ENCODE measurements at regions not wholly inside any gene's neighbourhood (a gene's known extent, or its start where the extent isn't known, plus 50 kb on each side); places are given as distances from the start of the nearest gene placed in this dataset.

DNA sequence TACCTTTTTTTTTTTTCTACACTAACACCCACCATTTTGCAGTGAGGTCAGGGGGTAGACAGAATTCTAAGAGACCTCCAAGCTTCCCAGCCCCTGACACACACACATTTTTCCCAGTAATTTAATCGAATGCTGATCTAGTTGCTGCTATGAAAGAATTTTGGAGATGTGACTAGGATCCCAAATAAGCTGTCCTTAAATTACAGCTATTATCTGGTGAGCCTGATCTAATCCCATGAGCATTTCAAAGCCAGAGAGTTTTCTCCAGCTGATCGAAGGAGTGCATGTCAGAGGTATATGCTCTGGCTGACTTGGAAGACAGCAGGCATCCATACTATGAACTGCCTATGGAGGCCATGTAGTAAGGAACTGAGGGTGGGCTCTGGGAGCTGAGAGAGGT lies 503.8 kb upstream of the MARCKS start:
- Mint-ChIP-seq H3K4me1 (no peaks in the 10 kb centered on the region), H3K27ac (no peak overlapping the region), H3K4me3 (no peak overlapping the region), H3K36me3 (no peaks in the 10 kb centered on the region), H3K9me3 (no peaks in the 10 kb centered on the region), H3K27me3 (no peaks in the 10 kb centered on the region)
- no peaks in the 10 kb centered on the region for H3K27me3 ChIP-seq (replicated peaks in 1 of 2; ENCODE audit: control insufficient read depth in 2 of 2, extremely low read depth in 1 of 2, insufficient read depth in 2 of 2, low read length in 1 of 2)
- H3K9me3 ChIP-seq = no peaks in the 10 kb centered on the region
- no peak overlapping the region for H3K4me3 ChIP-seq (ENCODE audit: control insufficient read depth in 1 of 2, extremely low read depth in 1 of 2, low read length in 1 of 2)
- ATAC-seq (replicated peaks in 1 of 4) = no peak
- CTCF ChIA-PET = no interaction called here
- POLR2A ChIA-PET = no interaction called here
- no CpG with 5 or more reads among the region's 2 CpGs for WGBS (ENCODE audit: insufficient coverage)
- H3K4me1 ChIP-seq (ENCODE audit: control insufficient read depth in 1 of 2, extremely low read depth in 1 of 2, insufficient read depth in 2 of 2, low read length in 2 of 2) = peaks cover 0 to 4% of the 10 kb centered on the region in 2 experiments
- H3K36me3 ChIP-seq (ENCODE audit: control insufficient read depth in 2 of 2, extremely low read depth in 1 of 2, insufficient read depth in 1 of 2, low read length in 1 of 2) = no peaks in the 10 kb centered on the region
- no peak for DNase-seq
- no peak overlapping the region for H3K27ac ChIP-seq (ENCODE audit: low read length)

DNA sequence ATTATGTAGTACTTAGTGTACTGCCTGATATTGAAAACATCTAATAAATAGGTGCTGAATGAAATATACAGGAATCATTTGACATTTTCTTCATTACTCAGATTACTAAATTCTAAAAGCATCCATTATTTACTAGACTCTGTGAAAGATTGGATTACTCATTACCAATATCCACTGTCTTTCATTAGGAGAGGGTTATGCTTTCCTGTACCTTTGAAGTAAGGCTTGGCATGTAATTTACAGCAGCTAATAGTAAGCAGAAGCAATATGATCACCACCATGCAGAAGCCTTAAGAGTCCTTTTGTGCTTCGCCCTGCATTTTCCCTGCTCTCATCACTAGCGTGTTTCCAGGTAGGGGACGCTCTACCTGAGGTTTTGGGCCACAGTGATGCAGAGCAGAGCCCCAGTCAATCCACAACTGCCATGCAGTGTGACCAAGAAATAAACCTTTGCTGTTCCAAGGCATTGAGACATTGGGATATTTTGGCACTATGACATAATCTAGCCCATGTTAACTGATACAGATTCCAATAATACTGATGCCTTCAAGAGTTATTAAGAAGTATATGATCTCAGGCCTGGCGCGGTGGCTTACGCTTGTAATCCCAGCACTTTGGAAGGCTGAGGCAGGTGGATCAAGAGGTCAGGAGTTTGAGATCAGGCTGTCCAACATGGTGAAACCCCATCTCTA lies 502.8 kb upstream of the MARCKS start:
- CTCF ChIA-PET = no interaction called here
- Mint-ChIP-seq H3K27ac (no peak overlapping the region), H3K27me3 (no peaks in the 10 kb centered on the region), H3K36me3 (no peaks in the 10 kb centered on the region), H3K4me1 (no peaks in the 10 kb centered on the region), H3K4me3 (no peak overlapping the region), H3K9me3 (no peaks in the 10 kb centered on the region)
- POLR2A ChIA-PET = no interaction called here
- Histone ChIP-seq H3K27ac (ENCODE audit: low read length) (no peak overlapping the region), H3K4me1 (ENCODE audit: control insufficient read depth in 1 of 2, extremely low read depth in 1 of 2, insufficient read depth in 2 of 2, low read length in 2 of 2) (peaks cover 0 to 4% of the 10 kb centered on the region in 2 experiments), H3K27me3 (replicated peaks in 1 of 2; ENCODE audit: control insufficient read depth in 2 of 2, extremely low read depth in 1 of 2, insufficient read depth in 2 of 2, low read length in 1 of 2) (no peaks in the 10 kb centered on the region), H3K36me3 (ENCODE audit: control insufficient read depth in 2 of 2, extremely low read depth in 1 of 2, insufficient read depth in 1 of 2, low read length in 1 of 2) (no peaks in the 10 kb centered on the region), H3K4me3 (ENCODE audit: control insufficient read depth in 1 of 2, extremely low read depth in 1 of 2, low read length in 1 of 2) (no peak overlapping the region), H3K9me3 (no peaks in the 10 kb centered on the region)
- ATAC-seq (replicated peaks in 1 of 4) (no peak), DNase-seq (no peak)
- WGBS (ENCODE audit: insufficient coverage) = 72% methylated on average over 2 of the region's 6 CpGs

DNA sequence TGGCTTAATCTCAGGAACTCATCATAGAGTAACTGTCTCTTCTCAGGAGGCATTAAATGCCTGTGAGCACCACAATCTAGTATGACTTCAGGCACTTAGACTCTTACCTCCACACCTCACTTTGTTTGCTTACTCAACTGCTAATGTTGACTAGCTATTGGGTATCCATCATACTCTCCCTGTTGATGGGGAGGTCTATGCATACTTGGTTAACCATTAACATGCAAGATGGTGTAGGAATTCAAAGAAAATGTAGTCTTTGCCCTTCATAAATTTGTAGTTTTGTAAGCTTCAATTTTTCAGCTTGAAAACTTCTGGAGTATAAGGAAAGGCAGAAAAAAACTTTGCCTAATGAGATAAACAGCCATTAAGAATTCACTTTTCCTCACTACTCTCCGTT lies 501.0 kb upstream of the MARCKS start:
- Histone ChIP-seq H3K27ac (ENCODE audit: low read length) (no peak overlapping the region), H3K9me3 (no peaks in the 10 kb centered on the region), H3K4me1 (ENCODE audit: control insufficient read depth in 1 of 2, extremely low read depth in 1 of 2, insufficient read depth in 2 of 2, low read length in 2 of 2) (peaks cover 0 to 4% of the 10 kb centered on the region in 2 experiments), H3K27me3 (replicated peaks in 1 of 2; ENCODE audit: control insufficient read depth in 2 of 2, extremely low read depth in 1 of 2, insufficient read depth in 2 of 2, low read length in 1 of 2) (no peaks in the 10 kb centered on the region), H3K36me3 (ENCODE audit: control insufficient read depth in 2 of 2, extremely low read depth in 1 of 2, insufficient read depth in 1 of 2, low read length in 1 of 2) (no peaks in the 10 kb centered on the region), H3K4me3 (ENCODE audit: control insufficient read depth in 1 of 2, extremely low read depth in 1 of 2, low read length in 1 of 2) (no peak overlapping the region)
- ChIA-PET POLR2A (no interaction called here), CTCF (no interaction called here)
- ATAC-seq (replicated peaks in 1 of 4) = no peak
- H3K9me3 Mint-ChIP-seq = no peaks in the 10 kb centered on the region
- no peak for DNase-seq
- no peaks in the 10 kb centered on the region for H3K4me1 Mint-ChIP-seq
- WGBS (ENCODE audit: insufficient coverage) = 80% methylated on average over 1 of the region's 1 CpG
- no peaks in the 10 kb centered on the region for H3K36me3 Mint-ChIP-seq
- no peaks in the 10 kb centered on the region for H3K27me3 Mint-ChIP-seq
- H3K4me3 Mint-ChIP-seq = no peak overlapping the region
- H3K27ac Mint-ChIP-seq = no peak overlapping the region

GRCh38 chr6:113357041-113357440 lies 500.1 kb upstream of the MARCKS start:
- Mint-ChIP-seq H3K9me3 (no peaks in the 10 kb centered on the region), H3K27ac (no peak overlapping the region), H3K36me3 (no peaks in the 10 kb centered on the region), H3K4me3 (no peak overlapping the region), H3K4me1 (no peaks in the 10 kb centered on the region), H3K27me3 (no peaks in the 10 kb centered on the region)
- Histone ChIP-seq H3K27ac (ENCODE audit: low read length) (no peak overlapping the region), H3K9me3 (no peaks in the 10 kb centered on the region), H3K4me1 (ENCODE audit: control insufficient read depth in 1 of 2, extremely low read depth in 1 of 2, insufficient read depth in 2 of 2, low read length in 2 of 2) (no peaks in the 10 kb centered on the region), H3K27me3 (replicated peaks in 1 of 2; ENCODE audit: control insufficient read depth in 2 of 2, extremely low read depth in 1 of 2, insufficient read depth in 2 of 2, low read length in 1 of 2) (no peaks in the 10 kb centered on the region), H3K4me3 (ENCODE audit: control insufficient read depth in 1 of 2, extremely low read depth in 1 of 2, low read length in 1 of 2) (no peak overlapping the region), H3K36me3 (ENCODE audit: control insufficient read depth in 2 of 2, extremely low read depth in 1 of 2, insufficient read depth in 1 of 2, low read length in 1 of 2) (no peaks in the 10 kb centered on the region)
- ChIA-PET POLR2A (no interaction called here), CTCF (no interaction called here)
- WGBS (ENCODE audit: insufficient coverage) = 92% methylated on average over 2 of the region's 4 CpGs
- no peak for ATAC-seq (replicated peaks in 1 of 4)
- no peak for DNase-seq

DNA sequence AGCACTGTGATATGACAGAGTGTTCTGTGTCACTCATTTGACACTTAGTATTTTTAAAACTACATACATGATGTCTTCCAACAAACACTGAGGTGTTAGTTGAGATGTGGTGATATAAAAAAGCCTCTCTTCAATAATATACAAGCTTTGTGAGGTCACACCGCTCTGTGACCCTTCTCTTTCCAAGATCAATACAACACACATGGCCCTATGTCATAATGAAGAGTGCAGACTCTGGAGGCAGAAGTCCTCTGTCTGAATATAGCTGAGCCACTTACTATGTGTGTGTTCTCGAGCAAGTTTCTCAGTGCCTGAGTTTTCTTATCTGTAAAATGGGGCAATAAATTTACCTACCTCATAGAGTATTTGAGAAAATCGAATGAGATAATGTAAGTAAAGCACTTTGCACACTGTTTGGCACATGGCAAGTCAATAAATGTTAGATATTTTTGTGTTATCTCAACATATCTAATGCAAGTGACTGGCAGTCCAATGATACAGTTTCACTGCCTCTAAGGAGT lies 499.0 kb upstream of the MARCKS start:
- Mint-ChIP-seq H3K27me3 (no peaks in the 10 kb centered on the region), H3K27ac (no peak overlapping the region), H3K9me3 (no peaks in the 10 kb centered on the region), H3K4me3 (no peak overlapping the region), H3K4me1 (no peaks in the 10 kb centered on the region), H3K36me3 (no peaks in the 10 kb centered on the region)
- Histone ChIP-seq H3K36me3 (ENCODE audit: control insufficient read depth in 2 of 2, extremely low read depth in 1 of 2, insufficient read depth in 1 of 2, low read length in 1 of 2) (no peaks in the 10 kb centered on the region), H3K27ac (ENCODE audit: low read length) (no peak overlapping the region), H3K27me3 (replicated peaks in 1 of 2; ENCODE audit: control insufficient read depth in 2 of 2, extremely low read depth in 1 of 2, insufficient read depth in 2 of 2, low read length in 1 of 2) (no peaks in the 10 kb centered on the region), H3K9me3 (no peaks in the 10 kb centered on the region), H3K4me3 (ENCODE audit: control insufficient read depth in 1 of 2, extremely low read depth in 1 of 2, low read length in 1 of 2) (no peak overlapping the region), H3K4me1 (ENCODE audit: control insufficient read depth in 1 of 2, extremely low read depth in 1 of 2, insufficient read depth in 2 of 2, low read length in 2 of 2) (no peaks in the 10 kb centered on the region)
- ATAC-seq (replicated peaks in 1 of 4) = no peak
- CTCF ChIA-PET = no interaction called here
- no CpG with 5 or more reads among the region's 3 CpGs for WGBS (ENCODE audit: insufficient coverage)
- DNase-seq = no peak
- POLR2A ChIA-PET = no interaction called here

- POLR2A ChIA-PET = no interaction called here
- Mint-ChIP-seq H3K27me3 (no peaks in the 10 kb centered on the region), H3K9me3 (no peaks in the 10 kb centered on the region), H3K4me3 (no peak overlapping the region), H3K27ac (no peak overlapping the region), H3K36me3 (no peaks in the 10 kb centered on the region), H3K4me1 (no peaks in the 10 kb centered on the region)
- Histone ChIP-seq H3K9me3 (no peaks in the 10 kb centered on the region), H3K27ac (ENCODE audit: low read length) (no peak overlapping the region), H3K27me3 (replicated peaks in 1 of 2; ENCODE audit: control insufficient read depth in 2 of 2, extremely low read depth in 1 of 2, insufficient read depth in 2 of 2, low read length in 1 of 2) (no peaks in the 10 kb centered on the region), H3K4me3 (ENCODE audit: control insufficient read depth in 1 of 2, extremely low read depth in 1 of 2, low read length in 1 of 2) (no peak overlapping the region), H3K36me3 (ENCODE audit: control insufficient read depth in 2 of 2, extremely low read depth in 1 of 2, insufficient read depth in 1 of 2, low read length in 1 of 2) (no peaks in the 10 kb centered on the region), H3K4me1 (ENCODE audit: control insufficient read depth in 1 of 2, extremely low read depth in 1 of 2, insufficient read depth in 2 of 2, low read length in 2 of 2) (no peaks in the 10 kb centered on the region)
- CTCF ChIA-PET = no interaction called here
- WGBS (ENCODE audit: insufficient coverage) = 88% methylated on average over 1 of the region's 5 CpGs
- DNase-seq (no peak), ATAC-seq (replicated peaks in 1 of 4) (no peak)
Measured at GRCh38 chr6:113359155-113360140, 497.7 kb upstream of the MARCKS start.
